ENCODE measurements at regions not wholly inside any gene's neighbourhood (a gene's known extent, or its start where the extent isn't known, plus 50 kb on each side); places are given as distances from the start of the nearest gene placed in this dataset.

- H3K9me3 ChIP-seq (replicated peaks; ENCODE audit: control insufficient read depth, insufficient read depth, low read length): no peaks in the 10 kb centered on the region
- H2AFZ ChIP-seq (ENCODE audit: low read depth, low read length): no peak overlapping the region
- no peaks in the 10 kb centered on the region for H4K20me1 ChIP-seq (replicated peaks; ENCODE audit: control insufficient read depth, extremely low read depth, insufficient read depth, low read length)
- dilution Hi-C loops (cut with MboI; ENCODE audit: extremely low pct_ligation_motif_present, low sequenced_read_pairs) (no loop called here), intact Hi-C loops (cut with micrococcal nuclease) (no loop called here)
- no peak overlapping the region for H3K9ac ChIP-seq (replicated peaks; ENCODE audit: extremely low read depth, insufficient read depth, low read length)
- no peaks in the 10 kb centered on the region for H3K9me1 ChIP-seq (replicated peaks; ENCODE audit: control insufficient read depth, extremely low read depth, insufficient read depth, low read length)
- DNase-seq (ENCODE audit: low read depth, low spot score) (no peak), FAIRE-seq (no peak)
- H3K4me1 ChIP-seq (ENCODE audit: control insufficient read depth, extremely low read depth, insufficient read depth, low read length): no peaks in the 10 kb centered on the region
- no TSS peak for BruUV-seq (replicated peaks)
- TF ChIP-seq MYC (IDR thresholded peaks at IDR 0.05; ENCODE audit: low read depth, low read length): no peak
- TF ChIP-seq POLR2AphosphoS5 (IDR thresholded peaks at IDR 0.05; ENCODE audit: insufficient read depth, low read depth, low read length): no peak
- TF ChIP-seq EZH2 (IDR thresholded peaks at IDR 0.05; ENCODE audit: borderline replicate concordance, low read depth, low read length, severe bottlenecking): no peak
- no peak for TF ChIP-seq FOS (IDR thresholded peaks at IDR 0.05; ENCODE audit: borderline replicate concordance, insufficient read depth, low read length)
- TF ChIP-seq MAX (IDR thresholded peaks at IDR 0.05; ENCODE audit: insufficient read depth, insufficient read length): no peak
- no peak for TF ChIP-seq CTCF (IDR thresholded peaks at IDR 0.05; ENCODE audit: extremely low read depth in 1 of 2, insufficient read depth in 1 of 2, low read depth in 1 of 2, low read length in 2 of 2)
- TF ChIP-seq POLR2A (IDR thresholded peaks at IDR 0.05; ENCODE audit: low read depth, low read length): no peak
- TF ChIP-seq JUN (IDR thresholded peaks at IDR 0.05; ENCODE audit: borderline replicate concordance, insufficient read depth, insufficient read length, low read depth): no peak
- TF ChIP-seq GATA2 (IDR thresholded peaks at IDR 0.05; ENCODE audit: insufficient read depth, insufficient read length, low read depth, low read length): no peak
- peak overlapping the region; percentile 27 for H3K27ac ChIP-seq (ENCODE audit: insufficient read depth, low read depth, low read length)
- H3K4me2 ChIP-seq (ENCODE audit: insufficient read depth, low read length): no peak overlapping the region
- ChIA-PET POLR2A (no interaction called here), CTCF (interaction anchor here (1.2 kb wide), 1 partner anchor 51 kb away, joined by 3 read pairs; no protein-coding TSS in a partner anchor)
- H3K27me3 ChIP-seq (ENCODE audit: control insufficient read depth in 2 of 2, insufficient read depth in 2 of 2, low read length in 2 of 2): no peaks in the 10 kb centered on the region
- no peaks in the 10 kb centered on the region for H3K36me3 ChIP-seq (ENCODE audit: control insufficient read depth in 2 of 2, extremely low read depth in 1 of 2, insufficient read depth in 2 of 2, low read length in 2 of 2)
- H3K4me3 ChIP-seq (replicated peaks in 1 of 3; ENCODE audit: insufficient read depth in 1 of 3, low read depth in 1 of 3, low read length in 3 of 3): no peak overlapping the region
- H3K79me2 ChIP-seq (ENCODE audit: control insufficient read depth, insufficient read depth, low read length): no peaks in the 10 kb centered on the region
Measured at GRCh38 chr12:115405471-115405860, 721.5 kb upstream of the TBX3 start.

Measured in endothelial cell of umbilical vein (primary cell).